HG02588 (cell line): ENCODE measurements at regions not wholly inside any gene's neighbourhood (a gene's known extent, or its start where the extent isn't known, plus 50 kb on each side); places are given as distances from the start of the nearest gene placed in this dataset.
"Not testable (repeated sequence)": the region's sequence is repeated elsewhere in the genome, so short reads cannot be mapped to it uniquely, and the experiment has no call there.

Experiments used
- ATAC-seq: cut with Tn5 transposase; IDR thresholded peaks from one replicate; pipeline ENCODE4 v1.9.1; 2021; ENCODE audit warnings: mild to moderate bottlenecking, moderate library complexity; ENCODE audit not compliant: unreplicated experiment

DNA sequence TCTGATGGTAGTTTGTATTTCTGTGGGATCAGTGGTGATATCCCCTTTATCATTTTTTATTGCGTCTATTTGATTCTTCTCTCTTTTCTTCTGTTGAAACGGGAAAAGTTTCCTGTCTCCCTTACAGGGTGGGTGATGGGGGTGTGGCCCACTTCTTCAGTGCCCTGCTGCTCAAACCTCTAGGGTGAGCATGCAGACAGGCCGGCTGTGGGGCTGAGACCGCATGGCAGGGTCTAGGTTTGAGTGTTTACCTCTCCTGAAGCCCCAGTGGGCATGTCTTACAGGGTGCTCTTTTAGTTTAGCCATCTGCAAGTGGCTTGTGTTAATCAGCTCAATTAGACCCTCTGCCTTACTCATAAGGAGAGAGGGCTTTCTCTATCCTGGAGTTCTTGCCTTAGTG is 450.0 kb upstream of the EPHA3 start:
- no peak for ATAC-seq

DNA sequence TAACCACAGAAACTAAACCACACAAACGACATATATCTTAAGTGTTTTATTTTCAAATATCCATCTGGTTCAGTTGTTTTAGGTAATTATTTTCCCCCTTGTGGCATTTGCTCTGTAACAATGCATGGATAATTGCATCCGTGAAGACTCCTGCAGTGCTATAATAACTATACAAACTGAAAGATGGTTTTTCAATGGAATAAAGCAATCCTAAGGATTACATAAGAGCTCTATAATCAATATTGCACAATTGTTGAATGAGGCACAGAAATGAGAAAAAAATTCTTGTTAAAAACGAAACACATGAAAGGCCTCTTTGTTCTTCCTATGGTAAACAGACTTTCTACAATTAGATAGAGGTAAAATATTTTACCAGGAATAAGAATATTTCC is 446.0 kb upstream of the EPHA3 start:
- ATAC-seq: no peak

- no peak for ATAC-seq
These were observed 439.2 kb upstream of the EPHA3 start for GRCh38 chr3:88668180-88668579.

GRCh38 chr3:88671573-88671972 is 435.8 kb upstream of the EPHA3 start:
- ATAC-seq: no peak

DNA sequence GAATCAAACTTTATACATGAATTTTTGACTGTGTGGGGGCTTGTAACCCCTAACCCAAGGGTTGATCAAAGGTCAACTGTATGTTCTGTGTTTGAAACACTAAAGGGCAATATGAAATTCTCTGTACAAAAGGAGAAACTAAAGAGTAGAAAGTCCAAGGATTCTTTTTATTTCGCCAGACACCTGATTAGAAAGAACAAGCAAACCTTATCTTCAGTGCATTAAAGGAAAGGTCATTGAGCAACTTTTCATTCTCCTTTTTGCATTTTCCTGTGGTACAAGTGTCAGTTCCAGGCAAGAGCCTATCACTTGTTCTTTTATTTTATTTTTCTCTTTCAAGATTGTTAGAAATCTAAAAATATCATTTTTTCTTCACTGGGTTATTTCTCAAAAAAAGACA is 430.1 kb upstream of the EPHA3 start:
- ATAC-seq: no peak

- ATAC-seq: no peak
These were observed 428.7 kb upstream of the EPHA3 start for GRCh38 chr3:88678747-88679146.

DNA sequence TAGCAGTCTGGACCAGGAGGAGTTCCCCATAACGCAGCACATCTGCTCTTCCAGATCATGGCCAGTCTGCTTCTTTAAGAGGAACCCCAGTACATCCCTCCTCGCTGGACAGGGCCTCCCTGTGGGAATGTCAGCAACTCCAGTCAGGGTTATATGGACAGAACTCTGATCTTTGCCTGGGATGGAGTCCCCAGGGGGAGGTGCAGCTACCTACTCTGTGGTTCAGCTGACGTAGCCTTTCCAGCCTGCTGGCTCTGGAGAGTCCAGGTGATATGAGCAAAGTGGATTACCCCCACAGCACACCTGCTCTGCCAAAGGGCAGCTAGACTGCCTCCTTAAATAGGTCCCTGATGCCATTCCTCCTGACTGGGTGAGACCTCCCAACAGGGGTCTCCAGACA is 417.1 kb upstream of the EPHA3 start:
- no peak for ATAC-seq

DNA sequence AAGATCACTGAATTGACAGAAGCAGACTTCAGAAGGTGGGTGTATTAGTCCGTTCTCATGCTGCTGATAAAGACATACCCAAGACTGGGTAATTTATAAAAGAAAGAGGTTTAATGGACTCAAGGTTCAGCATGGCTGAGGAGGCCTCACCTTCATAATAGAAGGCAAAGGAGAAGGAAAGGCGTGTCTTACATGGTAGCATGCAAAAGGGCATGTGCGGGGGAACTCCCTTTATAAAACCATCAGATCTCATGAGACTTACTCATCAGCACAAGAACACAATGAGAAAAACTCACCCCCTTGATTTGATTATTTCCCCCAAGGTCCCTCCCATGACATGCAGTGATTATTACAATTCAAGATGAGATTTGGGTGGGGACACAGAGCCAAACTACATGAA is 416.3 kb upstream of the EPHA3 start:
- no peak for ATAC-seq

DNA sequence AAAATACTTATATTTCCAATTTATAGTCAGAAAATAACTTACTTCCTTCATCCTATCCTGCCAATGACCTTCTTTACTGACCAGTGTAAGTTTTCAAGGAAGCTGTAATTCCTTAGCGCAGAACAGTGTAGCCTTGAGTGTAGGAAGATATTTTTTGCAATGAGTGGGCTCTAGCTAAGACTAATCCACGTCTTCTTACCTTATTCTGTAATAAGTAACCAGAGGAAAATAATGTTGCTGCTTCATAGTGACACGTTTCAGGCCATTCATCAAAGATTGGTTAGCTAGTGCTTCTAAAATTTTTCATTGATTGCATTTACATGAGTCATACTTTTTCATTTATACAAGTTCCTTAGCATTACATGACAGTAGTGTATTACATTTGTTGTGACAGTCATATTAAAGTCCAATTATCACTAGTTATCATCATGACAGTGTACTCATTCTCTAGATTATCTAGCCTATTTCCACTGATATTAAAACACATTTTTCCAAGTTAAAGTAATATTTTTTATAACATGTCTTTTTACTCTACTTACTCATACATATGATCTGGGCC is 403.8 kb upstream of the EPHA3 start:
- no peak for ATAC-seq

DNA sequence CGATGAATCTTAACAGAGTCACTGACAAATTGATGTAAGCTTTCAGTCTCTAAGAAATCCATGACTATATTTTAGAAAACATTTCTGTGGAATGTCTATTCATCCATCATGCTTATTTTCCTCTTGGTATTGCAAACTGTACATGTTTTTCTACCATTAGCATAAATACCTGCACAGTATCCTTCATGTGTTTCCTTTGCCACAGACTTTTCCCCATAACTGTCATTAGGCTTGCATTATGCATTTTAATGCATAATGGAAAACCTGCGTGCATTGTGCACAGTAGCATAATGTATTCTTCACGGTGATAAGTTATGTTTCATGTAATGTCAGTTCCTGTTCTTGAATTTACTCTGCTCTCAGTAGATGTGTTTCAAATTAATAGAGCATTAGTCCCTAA is 403.1 kb upstream of the EPHA3 start:
- no peak for ATAC-seq

DNA sequence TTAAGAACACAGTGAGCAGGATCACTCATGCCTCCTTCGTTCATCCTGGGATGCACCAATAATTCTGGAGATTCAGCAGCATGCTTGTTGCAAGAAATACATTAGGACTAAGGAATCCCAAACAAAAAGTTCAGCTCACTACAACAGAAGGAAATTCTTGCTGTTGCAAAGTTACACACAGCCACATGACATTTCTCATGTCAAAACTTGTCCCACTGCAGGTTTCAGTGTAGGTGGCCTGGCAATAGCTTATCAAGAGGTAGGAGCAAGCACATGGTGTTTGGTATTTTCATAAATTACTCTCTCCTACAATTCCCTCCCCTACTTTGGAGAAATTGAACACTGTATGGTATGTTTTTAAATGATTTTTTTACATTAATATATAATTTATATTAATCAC is 399.6 kb upstream of the EPHA3 start:
- no peak for ATAC-seq

- no peak for ATAC-seq
These were observed 394.9 kb upstream of the EPHA3 start for GRCh38 chr3:88712552-88712951.

- ATAC-seq: no peak
These were observed 394.2 kb upstream of the EPHA3 start for GRCh38 chr3:88713233-88713691.

GRCh38 chr3:88725440-88726165 is 381.8 kb upstream of the EPHA3 start:
- no peak for ATAC-seq

GRCh38 chr3:88732186-88732585 is 375.2 kb upstream of the EPHA3 start:
- no peak for ATAC-seq

DNA sequence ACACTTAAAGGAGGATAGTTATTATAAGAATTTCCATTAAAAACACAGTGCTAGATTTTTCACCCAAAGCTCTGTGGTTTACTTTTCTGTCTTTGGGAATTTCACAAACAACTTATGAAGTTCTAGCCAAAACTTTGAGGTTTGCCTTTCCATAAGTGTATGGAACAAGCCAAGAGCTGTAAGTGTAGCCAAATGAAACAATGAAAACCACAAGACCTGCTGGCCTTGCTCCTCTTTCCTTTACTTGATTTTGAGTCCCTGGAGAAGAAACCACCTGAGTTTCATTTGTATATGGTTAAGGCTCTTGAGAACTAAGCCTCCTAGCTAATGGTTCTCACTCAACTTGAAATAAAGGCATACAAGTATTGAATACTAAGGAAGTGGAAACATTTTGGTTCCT is 365.3 kb upstream of the EPHA3 start:
- no peak for ATAC-seq

- no peak for ATAC-seq
These were observed 364.5 kb upstream of the EPHA3 start for GRCh38 chr3:88742674-88743507.

DNA sequence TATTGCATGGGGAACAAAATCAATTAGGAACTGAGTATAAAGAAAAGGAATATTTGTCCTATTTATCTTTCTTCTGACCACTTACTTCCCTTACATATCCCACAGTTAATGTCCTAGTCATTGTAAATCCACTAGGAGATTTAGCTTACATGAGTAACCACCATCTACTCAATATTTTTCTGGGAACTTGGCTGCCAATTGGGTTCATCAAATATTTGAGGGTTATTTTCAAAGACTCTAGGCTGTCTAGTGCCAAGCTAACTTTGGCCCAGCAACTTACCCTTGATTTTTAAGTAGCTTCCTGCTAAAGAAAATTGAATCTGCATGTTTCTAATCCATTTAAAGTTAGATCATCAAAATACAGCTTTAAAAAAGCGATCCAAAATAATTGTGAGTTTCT is 362.5 kb upstream of the EPHA3 start:
- no peak for ATAC-seq

- ATAC-seq: not testable (repeated sequence)
These were observed 360.3 kb upstream of the EPHA3 start for GRCh38 chr3:88747145-88747544.

- ATAC-seq: no peak
These were observed 348.7 kb upstream of the EPHA3 start for GRCh38 chr3:88758676-88759075.

GRCh38 chr3:88767746-88768145 is 339.7 kb upstream of the EPHA3 start:
- no peak for ATAC-seq

DNA sequence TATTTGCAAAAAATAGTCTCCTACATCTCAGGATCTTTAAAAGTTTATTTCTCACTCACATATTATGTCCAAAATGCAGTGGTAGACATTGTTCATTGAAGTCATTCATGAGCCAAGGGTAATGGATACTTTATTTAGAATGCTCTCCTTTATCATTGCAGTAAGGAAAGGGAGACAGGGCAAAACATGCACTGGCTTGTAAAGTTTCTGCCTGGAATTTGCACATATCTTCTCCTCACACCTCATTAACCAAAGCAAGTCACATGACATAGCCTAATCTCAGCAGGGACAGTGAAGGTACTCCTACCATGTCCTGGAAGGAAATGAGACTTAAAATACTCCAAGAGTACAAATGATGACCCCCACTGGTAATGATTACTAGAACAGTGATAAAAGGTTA is 333.7 kb upstream of the EPHA3 start:
- ATAC-seq: no peak
